HepG2 (cell line): ENCODE measurements at regions not wholly inside any gene's neighbourhood (a gene's known extent, or its start where the extent isn't known, plus 50 kb on each side); places are given as distances from the start of the nearest gene placed in this dataset.

Experiments
- BCLAF1 ChIP-seq: fragments of 450-650 bp; IDR thresholded peaks from 2 replicates; pipeline ENCODE4 v1.6.1; 2017; ENCODE audit warnings: mild to moderate bottlenecking
- GLMP ChIP-seq: sonication (generic); formaldehyde crosslinking; IDR thresholded peaks from 2 replicates; pipeline ENCODE4 v1.9.0; 2021; ENCODE audit warnings: missing genetic modification reagents, mild to moderate bottlenecking, borderline replicate concordance
- GTF3A ChIP-seq: sonication (generic); formaldehyde crosslinking; conservative IDR thresholded peaks from 2 replicates; pipeline ENCODE4 v1.4.0; 2020; ENCODE audit warnings: mild to moderate bottlenecking, missing genetic modification reagents
- HES4 ChIP-seq: sonication (generic); formaldehyde crosslinking; IDR thresholded peaks from 2 replicates; pipeline ENCODE4 v1.9.0; 2021; ENCODE audit warnings: mild to moderate bottlenecking, missing genetic modification reagents, borderline replicate concordance
- HNRNPUL1 ChIP-seq: fragments of 200-400 bp; formaldehyde crosslinking; IDR thresholded peaks from 2 replicates; pipeline ENCODE4 v1.6.1; 2017; ENCODE audit warnings: low read depth, mild to moderate bottlenecking, low read length, moderate library complexity
- NCOA5 ChIP-seq: sonication (generic); formaldehyde crosslinking; IDR thresholded peaks from 2 replicates; pipeline ENCODE4 v1.4.0; 2020; ENCODE audit warnings: missing genetic modification reagents
- NFE2L2 ChIP-seq: fragments of 150-350 bp; IDR thresholded peaks from 2 replicates; pipeline ENCODE4 v1.6.1; 2014; ENCODE audit warnings: low read length
- POLR2G ChIP-seq: fragments of 200-400 bp; formaldehyde crosslinking; IDR thresholded peaks from 2 replicates; pipeline ENCODE4 v1.6.1; 2018; ENCODE audit warnings: mild to moderate bottlenecking, low read depth, low read length, moderate library complexity
- PREB ChIP-seq: sonication (generic); formaldehyde crosslinking; IDR thresholded peaks from 2 replicates; pipeline ENCODE4 v1.4.0; 2020; ENCODE audit warnings: missing genetic modification reagents
- SOX13 ChIP-seq, 3 experiments: fragments of 450-650 bp in 1 of 3; sonication (generic) in 1 of 3; formaldehyde crosslinking in 1 of 3; IDR thresholded peaks in 2 of 3; conservative IDR thresholded peaks in 1 of 3; 2 replicates each; pipeline versions ENCODE4 v1.5.0 to v1.6.1; 2016 to 2020; ENCODE audit warnings: antibody characterized with exemption in 1 of 3, mild to moderate bottlenecking in 1 of 3, missing compliant biosample characterization in 1 of 3, missing genetic modification reagents in 1 of 3, moderate library complexity in 1 of 3
- TEAD3 ChIP-seq: optimal IDR thresholded peaks from 2 replicates; pipeline ENCODE3; 2016; ENCODE audit warnings: borderline replicate concordance
- ZBTB2 ChIP-seq: sonication (generic); formaldehyde crosslinking; IDR thresholded peaks from 2 replicates; pipeline ENCODE4 v1.8.0; 2022; ENCODE audit warnings: low read depth, missing genetic modification reagents
- ZBTB26 ChIP-seq: IDR thresholded peaks from 2 replicates; pipeline ENCODE4 v1.6.1; 2016; ENCODE audit warnings: missing compliant biosample characterization, missing genetic modification reagents, borderline replicate concordance
- ZBTB43 ChIP-seq: sonication (generic); formaldehyde crosslinking; conservative IDR thresholded peaks from 2 replicates; pipeline ENCODE4 v1.4.0; 2020; ENCODE audit warnings: missing genetic modification reagents
- ZNF274 ChIP-seq: sonication (generic); formaldehyde crosslinking; IDR thresholded peaks from 2 replicates; pipeline ENCODE4 v1.5.1; 2020; ENCODE audit warnings: mild to moderate bottlenecking, missing genetic modification reagents
- ZNF276 ChIP-seq: sonication (generic); formaldehyde crosslinking; IDR thresholded peaks from 2 replicates; pipeline ENCODE4 v1.4.0; 2020; ENCODE audit warnings: mild to moderate bottlenecking, low read depth, missing genetic modification reagents
- ZNF333 ChIP-seq: sonication (generic); formaldehyde crosslinking; IDR thresholded peaks from 2 replicates; pipeline ENCODE4 v1.4.0; 2020; ENCODE audit warnings: mild to moderate bottlenecking, missing genetic modification reagents, borderline replicate concordance

- no peak for TF ChIP-seq POLR2G
- no peak for TF ChIP-seq HNRNPUL1
- TF ChIP-seq TEAD3 = peak; percentile 39
- no peak for TF ChIP-seq SOX13 (IDR thresholded peaks at IDR 0.05)
- 0 out of 4 replicates have a peak, but pooled peaks of 1 of the 2 experiments have one; percentile 13 for TF ChIP-seq SOX13 (CRISPR knock-in tag; conservative IDR thresholded peaks at IDR 0.05 in 1 of 2, IDR thresholded peaks at IDR 0.05 in 1 of 2)
- TF ChIP-seq NCOA5 (CRISPR knock-in tag) = no peak
- TF ChIP-seq GLMP (CRISPR knock-in tag) = no peak
- TF ChIP-seq GTF3A (CRISPR knock-in tag) = 0 out of 2 replicates have a peak, but pooled peaks have one; percentile 79
- TF ChIP-seq ZBTB26 (CRISPR knock-in tag) = no peak
- no peak for TF ChIP-seq NFE2L2
- 0 out of 2 replicates have a peak, but pooled peaks have one; percentile 59 for TF ChIP-seq ZNF276 (CRISPR knock-in tag)
- no peak for TF ChIP-seq HES4 (CRISPR knock-in tag)
- no peak for TF ChIP-seq ZBTB2
- no peak for TF ChIP-seq ZBTB43
- no peak for TF ChIP-seq BCLAF1
- TF ChIP-seq PREB = 0 out of 2 replicates have a peak, but pooled peaks have one; percentile 51
- TF ChIP-seq ZNF274 (CRISPR knock-in tag) = 0 out of 2 replicates have a peak, but pooled peaks have one; percentile 41
- 0 out of 2 replicates have a peak, but pooled peaks have one; percentile 25 for TF ChIP-seq ZNF333
These were observed 51.8 kb upstream of the JPH3 start (continued) for GRCh38 chr16:87550495-87550961.
